ENCODE measurements at regions not wholly inside any gene's neighbourhood (a gene's known extent, or its start where the extent isn't known, plus 50 kb on each side); places are given as distances from the start of the nearest gene placed in this dataset.

GRCh38 chr7:91800389-91800788, 80.1 kb downstream of the MTERF1 start:
- no peak for TF ChIP-seq CTCF (IDR thresholded peaks at IDR 0.05; ENCODE audit: low read depth, low read length, poor library complexity, severe bottlenecking)
- no peak for TF ChIP-seq EZH2phosphoT487 (IDR thresholded peaks at IDR 0.05; ENCODE audit: borderline replicate concordance, low read length)

Measured in DOHH2 (cell line).